HG03060 (cell line): ENCODE measurements at regions not wholly inside any gene's neighbourhood (a gene's known extent, or its start where the extent isn't known, plus 50 kb on each side); places are given as distances from the start of the nearest gene placed in this dataset.
"Not testable (repeated sequence)": the region's sequence is repeated elsewhere in the genome, so short reads cannot be mapped to it uniquely, and the experiment has no call there.

ENCODE experiments used
- ATAC-seq: cut with Tn5 transposase; IDR thresholded peaks from one replicate; pipeline ENCODE4 v1.9.1; 2021; ENCODE audit warnings: low read depth, moderate number of reproducible peaks; ENCODE audit not compliant: unreplicated experiment

GRCh38 chr3:110423276-110423675 is 648.3 kb upstream of the NECTIN3 start:
- ATAC-seq = no peak

GRCh38 chr3:110430146-110430545 is 641.5 kb upstream of the NECTIN3 start:
- no peak for ATAC-seq

GRCh38 chr3:110436209-110436608 is 635.4 kb upstream of the NECTIN3 start:
- no peak for ATAC-seq

GRCh38 chr3:110440066-110440653 is 631.5 kb upstream of the NECTIN3 start:
- not testable (repeated sequence) for ATAC-seq

GRCh38 chr3:110454066-110454465 is 617.5 kb upstream of the NECTIN3 start:
- no peak for ATAC-seq

GRCh38 chr3:110456001-110456400 is 615.6 kb upstream of the NECTIN3 start:
- no peak for ATAC-seq

- ATAC-seq = no peak
These were observed 615.0 kb upstream of the NECTIN3 start for GRCh38 chr3:110456438-110457138.

- ATAC-seq = no peak
These were observed 614.1 kb upstream of the NECTIN3 start for GRCh38 chr3:110457508-110457907.

- ATAC-seq = no peak
These were observed 612.6 kb upstream of the NECTIN3 start for GRCh38 chr3:110459021-110459420.

GRCh38 chr3:110470310-110470709 is 601.3 kb upstream of the NECTIN3 start:
- no peak for ATAC-seq

GRCh38 chr3:110473405-110473804 is 598.2 kb upstream of the NECTIN3 start:
- ATAC-seq = no peak

- ATAC-seq = no peak
These were observed 597.2 kb upstream of the NECTIN3 start for GRCh38 chr3:110474397-110474796.

GRCh38 chr3:110478377-110479054 is 593.1 kb upstream of the NECTIN3 start:
- no peak for ATAC-seq

- ATAC-seq = no peak
These were observed 591.9 kb upstream of the NECTIN3 start for GRCh38 chr3:110479731-110480130.

- ATAC-seq = no peak
These were observed 586.2 kb upstream of the NECTIN3 start for GRCh38 chr3:110485389-110485788.

- ATAC-seq = no peak
These were observed 583.8 kb upstream of the NECTIN3 start for GRCh38 chr3:110487840-110488239.

- ATAC-seq = no peak
These were observed 580.2 kb upstream of the NECTIN3 start for GRCh38 chr3:110491413-110491812.

- no peak for ATAC-seq
These were observed 578.7 kb upstream of the NECTIN3 start for GRCh38 chr3:110492876-110493275.

GRCh38 chr3:110493438-110494092 is 578.1 kb upstream of the NECTIN3 start:
- ATAC-seq = no peak

GRCh38 chr3:110494093-110494490 is 577.5 kb upstream of the NECTIN3 start:
- no peak for ATAC-seq

- ATAC-seq = no peak
These were observed 576.9 kb upstream of the NECTIN3 start for GRCh38 chr3:110494728-110495127.
